Stimulated activated CD4-positive, alpha-beta T cell treated with anti-CD3 and anti-CD28 coated beads, TNF-alpha, amount 100 ng/mL, for 48 hours (primary cell): ENCODE measurements at regions not wholly inside any gene's neighbourhood (a gene's known extent, or its start where the extent isn't known, plus 50 kb on each side); places are given as distances from the start of the nearest gene placed in this dataset.

Experiments used
- DNase-seq, 3 donors: peaks; one replicate each; pipeline ENCODE4 v3.0.0-alpha.2; 2020; ENCODE audit warnings: low read depth in 3 of 3

GRCh38 chr5:77844623-77845323 lies 68.6 kb upstream of the TBCA start:
- no peak for DNase-seq

- DNase-seq = no peak
Measured at GRCh38 chr5:77844373-77844622, 68.2 kb upstream of the TBCA start.

- no peak for DNase-seq
Measured at GRCh38 chr5:77843570-77844372, 67.6 kb upstream of the TBCA start.

- no peak for DNase-seq
Measured at GRCh38 chr5:77842243-77842642, 66.1 kb upstream of the TBCA start.

- DNase-seq = no peak
Measured at GRCh38 chr5:77841616-77842015, 65.5 kb upstream of the TBCA start.

GRCh38 chr5:77840930-77841329 lies 64.8 kb upstream of the TBCA start:
- DNase-seq = no peak

- DNase-seq = no peak
Measured at GRCh38 chr5:77839691-77840090, 63.6 kb upstream of the TBCA start.

- no peak for DNase-seq
Measured at GRCh38 chr5:77832938-77833337, 56.8 kb upstream of the TBCA start.

- no peak for DNase-seq
Measured at GRCh38 chr5:77832166-77832770, 56.1 kb upstream of the TBCA start.

- no peak for DNase-seq
Measured at GRCh38 chr5:77828445-77828844, 52.3 kb upstream of the TBCA start.
